ENCODE measurements at regions not wholly inside any gene's neighbourhood (a gene's known extent, or its start where the extent isn't known, plus 50 kb on each side); places are given as distances from the start of the nearest gene placed in this dataset.

- TF ChIP-seq POLR2A (IDR thresholded peaks at IDR 0.05), result no peak
- no peak for TF ChIP-seq CTCF (IDR thresholded peaks at IDR 0.05)
- TF ChIP-seq EP300 (IDR thresholded peaks at IDR 0.05; ENCODE audit: low read depth), result no peak
- TF ChIP-seq POLR2AphosphoS5 (IDR thresholded peaks at IDR 0.05), result no peak
These were observed 321.3 kb downstream of the EPB41L4A start for GRCh38 chr5:112097768-112098167.
